A673 (cell line): ENCODE measurements at regions not wholly inside any gene's neighbourhood (a gene's known extent, or its start where the extent isn't known, plus 50 kb on each side); places are given as distances from the start of the nearest gene placed in this dataset.

Experiments used
- EZH2 ChIP-seq: fragments of 200-600 bp; sonication (generic); IDR thresholded peaks from 2 replicates; pipeline ENCODE4 v1.6.1; 2017; ENCODE audit warnings: borderline replicate concordance, low read depth, mild to moderate bottlenecking, mixed read lengths, antibody characterized with exemption, low read length; ENCODE audit not compliant: poor library complexity, severe bottlenecking
- TF ChIP-seq, protein P1 (sequence below): fragments of 300-800, 200-600 bp; sonication (generic); conservative IDR thresholded peaks from 2 replicates; pipeline ENCODE4 v1.5.1; 2017; ENCODE audit warnings: low read depth, mild to moderate bottlenecking, antibody characterized with exemption, low read length, moderate library complexity, mixed read lengths

DNA sequence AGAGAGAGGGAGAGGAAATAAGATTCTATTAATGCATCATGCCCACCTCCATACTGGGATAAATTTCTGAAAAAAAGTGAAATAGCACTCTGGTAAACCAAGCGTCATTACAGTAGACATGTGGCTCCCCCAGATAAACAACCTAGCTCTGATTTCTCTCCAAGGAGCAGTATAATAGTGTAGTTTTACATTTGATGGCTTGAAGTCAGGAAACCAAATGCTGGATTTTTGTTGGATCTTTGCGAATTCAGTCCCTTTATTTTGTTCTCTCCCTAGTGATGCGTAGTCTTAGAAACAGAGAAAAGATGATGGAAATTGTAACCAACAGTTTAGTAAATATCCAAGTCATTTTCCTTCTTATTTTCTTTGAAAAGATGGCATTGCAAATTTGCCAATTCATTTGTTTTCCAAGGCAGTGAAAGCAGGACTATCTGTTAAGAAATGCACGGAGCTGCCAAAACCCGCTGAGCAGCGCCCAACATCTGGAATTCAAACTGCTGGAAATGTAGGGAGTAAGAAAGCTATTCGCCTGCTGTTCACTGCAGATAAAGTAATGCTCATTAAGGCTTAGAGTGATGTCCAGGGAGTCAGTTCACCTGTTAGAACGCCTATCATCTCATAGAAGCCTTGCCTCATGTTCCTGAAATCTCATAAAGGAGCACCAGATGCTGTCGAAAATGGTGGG is 85.7 kb upstream of the DOK5 start:
- no peak for TF ChIP-seq EZH2
- TF ChIP-seq, protein P1, sequence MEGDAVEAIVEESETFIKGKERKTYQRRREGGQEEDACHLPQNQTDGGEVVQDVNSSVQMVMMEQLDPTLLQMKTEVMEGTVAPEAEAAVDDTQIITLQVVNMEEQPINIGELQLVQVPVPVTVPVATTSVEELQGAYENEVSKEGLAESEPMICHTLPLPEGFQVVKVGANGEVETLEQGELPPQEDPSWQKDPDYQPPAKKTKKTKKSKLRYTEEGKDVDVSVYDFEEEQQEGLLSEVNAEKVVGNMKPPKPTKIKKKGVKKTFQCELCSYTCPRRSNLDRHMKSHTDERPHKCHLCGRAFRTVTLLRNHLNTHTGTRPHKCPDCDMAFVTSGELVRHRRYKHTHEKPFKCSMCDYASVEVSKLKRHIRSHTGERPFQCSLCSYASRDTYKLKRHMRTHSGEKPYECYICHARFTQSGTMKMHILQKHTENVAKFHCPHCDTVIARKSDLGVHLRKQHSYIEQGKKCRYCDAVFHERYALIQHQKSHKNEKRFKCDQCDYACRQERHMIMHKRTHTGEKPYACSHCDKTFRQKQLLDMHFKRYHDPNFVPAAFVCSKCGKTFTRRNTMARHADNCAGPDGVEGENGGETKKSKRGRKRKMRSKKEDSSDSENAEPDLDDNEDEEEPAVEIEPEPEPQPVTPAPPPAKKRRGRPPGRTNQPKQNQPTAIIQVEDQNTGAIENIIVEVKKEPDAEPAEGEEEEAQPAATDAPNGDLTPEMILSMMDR, result no peak
